ENCODE measurements at regions not wholly inside any gene's neighbourhood (a gene's known extent, or its start where the extent isn't known, plus 50 kb on each side); places are given as distances from the start of the nearest gene placed in this dataset.

- 45 to 46% methylated on average over 7 of the region's 7 CpGs for WGBS, 2 donors
- H3K4me3 ChIP-seq, result no peak overlapping the region
- H3K27me3 ChIP-seq, result no peaks in the 10 kb centered on the region
- H3K4me1 ChIP-seq, result no peaks in the 10 kb centered on the region
- peaks cover 0 to 6% (median 0%) of the 10 kb centered on the region in 11 donors for H3K9me3 ChIP-seq
- H3K36me3 ChIP-seq, result no peaks in the 10 kb centered on the region
- H3K27ac ChIP-seq, result no peak overlapping the region
- no peak for ATAC-seq
- DNase-seq, result no peak
- intact Hi-C loops (cut with DNase I), result no loop called here
- TF ChIP-seq, protein P1, sequence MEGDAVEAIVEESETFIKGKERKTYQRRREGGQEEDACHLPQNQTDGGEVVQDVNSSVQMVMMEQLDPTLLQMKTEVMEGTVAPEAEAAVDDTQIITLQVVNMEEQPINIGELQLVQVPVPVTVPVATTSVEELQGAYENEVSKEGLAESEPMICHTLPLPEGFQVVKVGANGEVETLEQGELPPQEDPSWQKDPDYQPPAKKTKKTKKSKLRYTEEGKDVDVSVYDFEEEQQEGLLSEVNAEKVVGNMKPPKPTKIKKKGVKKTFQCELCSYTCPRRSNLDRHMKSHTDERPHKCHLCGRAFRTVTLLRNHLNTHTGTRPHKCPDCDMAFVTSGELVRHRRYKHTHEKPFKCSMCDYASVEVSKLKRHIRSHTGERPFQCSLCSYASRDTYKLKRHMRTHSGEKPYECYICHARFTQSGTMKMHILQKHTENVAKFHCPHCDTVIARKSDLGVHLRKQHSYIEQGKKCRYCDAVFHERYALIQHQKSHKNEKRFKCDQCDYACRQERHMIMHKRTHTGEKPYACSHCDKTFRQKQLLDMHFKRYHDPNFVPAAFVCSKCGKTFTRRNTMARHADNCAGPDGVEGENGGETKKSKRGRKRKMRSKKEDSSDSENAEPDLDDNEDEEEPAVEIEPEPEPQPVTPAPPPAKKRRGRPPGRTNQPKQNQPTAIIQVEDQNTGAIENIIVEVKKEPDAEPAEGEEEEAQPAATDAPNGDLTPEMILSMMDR (IDR thresholded peaks at IDR 0.05), result no peak
These were observed 708.1 kb downstream of the EFNA5 start for GRCh38 chr5:106962464-106963230.

DNA sequence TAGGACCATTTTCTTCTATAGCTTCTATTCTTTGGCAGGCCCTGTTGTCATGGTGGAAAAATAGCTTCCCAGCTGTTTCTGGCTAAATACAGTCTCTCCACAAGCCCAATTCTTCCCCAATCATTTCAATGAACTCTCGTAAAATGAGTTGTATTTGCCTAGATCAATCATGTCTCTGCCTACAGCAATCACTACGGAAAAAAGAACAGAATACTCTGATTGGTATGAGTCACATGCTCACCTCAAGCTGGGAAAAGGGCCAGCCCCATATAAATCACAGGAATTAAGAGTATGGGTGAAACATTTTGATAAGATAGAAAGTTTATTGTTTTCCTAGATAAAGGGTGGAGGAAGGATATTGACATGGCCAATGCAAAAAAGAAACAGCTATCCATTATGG lies 711.4 kb downstream of the EFNA5 start:
- no peak for DNase-seq
- WGBS, 2 donors, result 64 to 75% methylated on average over 2 of the region's 2 CpGs
- TF ChIP-seq, protein P1 (IDR thresholded peaks at IDR 0.05), result no peak
- intact Hi-C loops (cut with DNase I), result no loop called here
- Histone ChIP-seq H3K27me3 (no peaks in the 10 kb centered on the region), H3K4me3 (no peak overlapping the region), H3K4me1 (no peaks in the 10 kb centered on the region), H3K27ac (no peak overlapping the region), H3K9me3 (peaks cover 0 to 6% (median 0%) of the 10 kb centered on the region in 11 donors), H3K36me3 (no peaks in the 10 kb centered on the region)
- ATAC-seq, result no peak

DNA sequence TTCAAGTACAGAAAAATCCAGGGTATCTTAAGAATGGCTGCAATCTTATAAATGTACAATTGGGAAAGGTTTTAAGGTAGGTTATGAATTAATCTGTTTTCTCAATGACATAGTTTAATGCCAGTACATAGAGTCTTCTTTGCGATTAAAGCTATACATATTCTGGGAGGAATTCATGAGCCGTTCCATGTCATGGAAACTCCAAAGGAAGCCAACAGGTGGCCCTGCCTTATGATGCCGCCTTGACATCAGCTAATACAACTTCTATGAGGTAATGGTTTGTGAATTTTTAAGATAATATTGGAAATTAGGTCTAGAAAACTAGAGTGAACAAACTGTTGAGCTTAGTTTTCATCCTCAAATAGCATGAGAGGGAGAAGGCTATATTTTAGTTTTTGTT lies 713.4 kb downstream of the EFNA5 start:
- TF ChIP-seq, protein P1 (IDR thresholded peaks at IDR 0.05), result no peak
- 88 to 92% methylated on average over 3 of the region's 3 CpGs for WGBS, 2 donors
- intact Hi-C loops (cut with DNase I), result no loop called here
- no peak overlapping the region for H3K27ac ChIP-seq
- H3K36me3 ChIP-seq, result no peaks in the 10 kb centered on the region
- no peak for DNase-seq
- H3K4me3 ChIP-seq, result no peak overlapping the region
- no peak for ATAC-seq
- peaks cover 0 to 6% (median 0%) of the 10 kb centered on the region in 11 donors for H3K9me3 ChIP-seq
- H3K27me3 ChIP-seq, result no peaks in the 10 kb centered on the region
- H3K4me1 ChIP-seq, result no peaks in the 10 kb centered on the region

DNA sequence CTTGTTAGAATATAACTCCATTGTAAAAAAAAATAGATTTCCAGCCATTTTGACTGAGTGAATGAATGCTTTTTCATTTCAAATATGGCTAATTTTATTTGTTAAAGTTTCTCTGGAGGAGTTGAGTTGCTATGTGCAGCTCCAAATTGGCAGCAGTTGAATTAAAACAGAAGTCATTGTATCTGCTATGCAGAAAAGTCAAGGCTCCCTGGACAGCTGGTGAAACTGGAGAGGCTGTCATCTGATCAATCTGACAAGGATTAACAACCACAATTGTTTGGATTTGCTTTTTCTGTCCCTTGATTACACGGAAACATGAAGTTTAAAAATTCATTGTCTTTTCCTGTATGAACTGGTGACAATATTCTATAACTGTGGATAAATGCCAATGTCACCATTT lies 713.9 kb downstream of the EFNA5 start:
- intact Hi-C loops (cut with DNase I), result no loop called here
- Histone ChIP-seq H3K36me3 (no peaks in the 10 kb centered on the region), H3K27me3 (no peaks in the 10 kb centered on the region), H3K9me3 (peaks cover 0 to 4% (median 0%) of the 10 kb centered on the region in 11 donors), H3K4me3 (no peak overlapping the region), H3K4me1 (no peaks in the 10 kb centered on the region), H3K27ac (no peak overlapping the region)
- TF ChIP-seq, protein P1 (IDR thresholded peaks at IDR 0.05), result no peak
- no peak for DNase-seq
- WGBS, 2 donors, result 43 to 51% methylated on average over 1 of the region's 1 CpG
- ATAC-seq, result no peak
